DND-41 (cell line): ENCODE measurements at regions not wholly inside any gene's neighbourhood (a gene's known extent, or its start where the extent isn't known, plus 50 kb on each side); places are given as distances from the start of the nearest gene placed in this dataset.

Experiments used
- CTCF ChIP-seq: IDR thresholded peaks from 2 replicates; pipeline ENCODE4 v1.5.1; 2012; ENCODE audit warnings: borderline replicate concordance, low read length, moderate library complexity, mild to moderate bottlenecking; ENCODE audit not compliant: poor library complexity, severe bottlenecking; ENCODE audit errors: extremely low read depth
- EZH2 ChIP-seq: IDR thresholded peaks from 3 replicates; pipeline ENCODE4 v1.6.1; 2012; ENCODE audit warnings: borderline replicate concordance, low read depth, mild to moderate bottlenecking, moderate library complexity, low read length, inconsistent platforms; ENCODE audit not compliant: severe bottlenecking

- TF ChIP-seq CTCF (no peak), EZH2 (no peak)
Measured at GRCh38 chr12:39227218-39227617, 215.7 kb downstream of the KIF21A start.
